GM21423 (cell line): ENCODE measurements at regions not wholly inside any gene's neighbourhood (a gene's known extent, or its start where the extent isn't known, plus 50 kb on each side); places are given as distances from the start of the nearest gene placed in this dataset.

Experiments
- ATAC-seq: cut with Tn5 transposase; IDR thresholded peaks from one replicate; pipeline ENCODE4 v1.9.1; 2021; ENCODE audit warnings: mild to moderate bottlenecking, moderate library complexity; ENCODE audit not compliant: unreplicated experiment

- ATAC-seq = no peak
These were observed 179.9 kb downstream of the NPHP4 start for GRCh38 chr1:5812295-5812694.

- ATAC-seq = no peak
These were observed 180.8 kb downstream of the NPHP4 start for GRCh38 chr1:5811419-5811818.

- ATAC-seq = no peak
These were observed 181.5 kb downstream of the NPHP4 start for GRCh38 chr1:5810553-5811270.

GRCh38 chr1:5810131-5810530 lies 182.1 kb downstream of the NPHP4 start:
- no peak for ATAC-seq

GRCh38 chr1:5809207-5809788 lies 182.9 kb downstream of the NPHP4 start:
- ATAC-seq = no peak

- ATAC-seq = no peak
These were observed 188.4 kb downstream of the NPHP4 start for GRCh38 chr1:5803851-5804250.

- ATAC-seq = no peak
These were observed 189.6 kb downstream of the NPHP4 start for GRCh38 chr1:5802606-5803005.

- ATAC-seq = no peak
These were observed 193.3 kb downstream of the NPHP4 start for GRCh38 chr1:5798904-5799303.

- no peak for ATAC-seq
These were observed 194.0 kb downstream of the NPHP4 start for GRCh38 chr1:5798151-5798730.

- ATAC-seq = no peak
These were observed 196.2 kb downstream of the NPHP4 start for GRCh38 chr1:5796028-5796427.

- no peak for ATAC-seq
These were observed 197.9 kb downstream of the NPHP4 start for GRCh38 chr1:5794279-5794678.

GRCh38 chr1:5793516-5793915 lies 198.7 kb downstream of the NPHP4 start:
- no peak for ATAC-seq

- no peak for ATAC-seq
These were observed 211.1 kb downstream of the NPHP4 start for GRCh38 chr1:5781079-5781478.

GRCh38 chr1:5780324-5780716 lies 211.9 kb downstream of the NPHP4 start:
- no peak for ATAC-seq

GRCh38 chr1:5779608-5780323 lies 212.5 kb downstream of the NPHP4 start:
- ATAC-seq = no peak

GRCh38 chr1:5776035-5776550 lies 216.1 kb downstream of the NPHP4 start:
- no peak for ATAC-seq

GRCh38 chr1:5774019-5774418 lies 218.2 kb downstream of the NPHP4 start:
- no peak for ATAC-seq

GRCh38 chr1:5771788-5772187 lies 220.4 kb downstream of the NPHP4 start:
- ATAC-seq = no peak

- ATAC-seq = no peak
These were observed 221.1 kb downstream of the NPHP4 start for GRCh38 chr1:5770981-5771765.

- no peak for ATAC-seq
These were observed 222.5 kb downstream of the NPHP4 start for GRCh38 chr1:5769760-5770159.

- no peak for ATAC-seq
These were observed 223.1 kb downstream of the NPHP4 start for GRCh38 chr1:5769146-5769545.
